ENCODE measurements at regions not wholly inside any gene's neighbourhood (a gene's known extent, or its start where the extent isn't known, plus 50 kb on each side); places are given as distances from the start of the nearest gene placed in this dataset.

DNA sequence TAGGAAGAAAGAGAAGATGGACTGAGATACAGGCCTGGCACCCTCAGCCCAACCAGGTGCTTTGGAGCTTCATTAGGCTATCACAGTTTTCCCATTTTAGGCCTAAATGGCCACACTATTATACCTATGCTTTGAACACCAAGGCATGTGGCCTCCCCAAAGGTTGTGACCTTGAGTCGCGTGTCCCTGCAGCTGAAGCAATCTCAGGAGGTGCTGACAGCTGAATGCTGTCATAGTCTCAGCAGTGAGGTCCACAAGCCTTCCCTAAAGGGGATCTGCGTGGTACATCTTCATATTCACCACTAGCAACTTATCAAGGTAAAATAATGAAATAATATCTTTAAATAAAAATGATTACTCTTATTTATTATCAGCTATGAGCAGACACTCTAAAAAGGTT, 707.9 kb upstream of the NRSN1 start:
- TF ChIP-seq CTCF (IDR thresholded peaks at IDR 0.05; ENCODE audit: low read depth, low read length) (no peak), EZH2phosphoT487 (IDR thresholded peaks at IDR 0.05; ENCODE audit: low read depth) (no peak)

Data from OCI-LY3 (cell line).